Fibroblast of lung (primary cell): ENCODE measurements at regions not wholly inside any gene's neighbourhood (a gene's known extent, or its start where the extent isn't known, plus 50 kb on each side); places are given as distances from the start of the nearest gene placed in this dataset.

Source experiments
- CTCF ChIP-seq, 2 donors: IDR thresholded peaks in 1 of 2; conservative IDR thresholded peaks in 1 of 2; 1 replicate in 1 of 2; 2 replicates in 1 of 2; pipeline ENCODE4 v1.5.1; 2011 to 2012; ENCODE audit warnings: low read length in 2 of 2, control low read depth in 1 of 2, inconsistent platforms in 1 of 2, low read depth in 1 of 2, mild to moderate bottlenecking in 1 of 2
- EZH2 ChIP-seq: IDR thresholded peaks from 2 replicates; pipeline ENCODE4 v1.5.1; 2012; ENCODE audit warnings: low read length, control low read depth, mild to moderate bottlenecking; ENCODE audit errors: missing control alignments

DNA sequence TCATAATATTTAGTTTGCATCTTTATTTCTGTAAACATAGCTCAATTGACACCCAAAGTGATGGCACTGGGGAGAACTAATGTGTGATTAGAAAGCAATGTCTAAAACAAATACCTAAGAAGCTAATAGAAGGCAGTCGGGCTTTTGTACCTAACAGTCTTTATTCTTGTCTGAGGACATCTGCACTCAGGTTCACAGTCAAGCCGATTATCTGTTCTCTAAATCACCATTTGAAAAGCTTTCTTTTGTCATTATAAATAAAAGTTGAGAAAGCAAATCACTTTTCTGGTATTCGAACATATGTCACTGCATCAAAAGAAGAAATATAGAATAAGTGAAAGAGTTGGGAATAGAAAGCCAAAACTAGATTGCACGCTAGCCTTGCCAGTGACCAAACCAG lies 2037.9 kb upstream of the TENM3 start:
- TF ChIP-seq CTCF (conservative IDR thresholded peaks at IDR 0.05 in 1 of 2, IDR thresholded peaks at IDR 0.05 in 1 of 2; ENCODE audit: low read depth in 1 of 2, low read length in 2 of 2) (no peak), EZH2 (no peak)
